Cerebellar cortex (tissue), 1 donor: ENCODE measurements at regions not wholly inside any gene's neighbourhood (a gene's known extent, or its start where the extent isn't known, plus 50 kb on each side); places are given as distances from the start of the nearest gene placed in this dataset.

ENCODE experiments used
- DNase-seq: peaks from one replicate; pipeline ENCODE4 v3.0.0-alpha.2; 2015; ENCODE audit warnings: low spot score

DNA sequence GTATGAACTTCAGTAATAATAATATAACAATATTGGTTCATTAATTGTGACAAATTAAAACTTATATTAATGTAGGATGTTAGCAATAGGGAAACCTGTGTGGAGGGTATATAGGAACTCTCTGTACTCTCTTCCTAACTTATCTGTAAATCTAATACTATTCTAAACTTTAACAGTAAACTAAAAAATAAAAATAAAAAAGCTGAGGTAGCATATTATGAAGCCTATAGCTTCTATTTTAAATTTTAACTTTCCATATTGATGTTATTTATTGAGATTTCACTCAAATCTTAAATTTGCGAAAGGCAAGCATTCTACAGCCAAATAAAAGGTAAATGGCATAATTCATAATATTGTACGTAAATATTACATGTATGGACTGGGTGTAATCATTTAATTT lies 326.4 kb downstream of the MEI4 start:
- DNase-seq: no peak

GRCh38 chr6:77986380-77987034 lies 333.7 kb downstream of the MEI4 start:
- DNase-seq: no peak

- no peak for DNase-seq
Observed at GRCh38 chr6:77987035-77987384, 334.2 kb downstream of the MEI4 start.

- DNase-seq: no peak
Observed at GRCh38 chr6:78010130-78010529, 357.3 kb downstream of the MEI4 start.

DNA sequence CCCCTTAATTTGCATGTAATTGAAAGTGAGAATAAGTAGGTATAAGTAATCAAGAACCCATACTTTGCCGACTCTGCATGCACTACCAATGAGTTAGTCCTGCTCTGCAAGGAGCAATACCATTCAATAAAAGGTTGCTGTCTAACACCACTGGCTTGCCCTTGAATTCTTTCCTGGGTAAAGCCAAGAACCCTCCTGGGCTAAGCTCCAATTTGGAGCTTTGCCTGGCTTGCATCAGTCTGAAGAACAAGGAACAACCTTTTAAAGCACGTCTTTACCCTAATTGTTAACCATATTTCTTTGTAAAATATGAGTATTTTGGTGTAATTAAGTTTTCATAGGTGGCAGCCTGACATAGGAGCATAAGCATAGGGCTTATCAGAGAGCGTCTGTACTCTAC lies 367.7 kb downstream of the MEI4 start:
- no peak for DNase-seq

DNA sequence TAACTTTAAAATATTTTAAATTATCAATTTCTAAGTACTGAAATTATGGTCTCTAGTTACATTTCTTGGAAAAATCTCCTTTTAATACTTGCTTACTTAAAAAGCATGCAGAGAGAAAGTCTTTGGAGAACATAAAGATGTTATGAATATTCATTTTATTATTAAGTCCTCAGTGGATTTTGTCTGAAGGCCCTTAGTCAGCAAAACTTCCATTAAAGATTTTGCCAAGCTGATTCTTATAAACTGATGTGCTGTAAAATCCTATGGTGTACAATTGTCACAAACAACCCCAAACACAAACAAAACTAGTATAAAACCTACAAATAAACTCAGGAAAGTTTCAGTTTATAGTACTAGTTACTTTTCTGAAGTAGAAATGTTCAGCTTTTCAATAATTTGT lies 372.7 kb downstream of the MEI4 start:
- DNase-seq: no peak

DNA sequence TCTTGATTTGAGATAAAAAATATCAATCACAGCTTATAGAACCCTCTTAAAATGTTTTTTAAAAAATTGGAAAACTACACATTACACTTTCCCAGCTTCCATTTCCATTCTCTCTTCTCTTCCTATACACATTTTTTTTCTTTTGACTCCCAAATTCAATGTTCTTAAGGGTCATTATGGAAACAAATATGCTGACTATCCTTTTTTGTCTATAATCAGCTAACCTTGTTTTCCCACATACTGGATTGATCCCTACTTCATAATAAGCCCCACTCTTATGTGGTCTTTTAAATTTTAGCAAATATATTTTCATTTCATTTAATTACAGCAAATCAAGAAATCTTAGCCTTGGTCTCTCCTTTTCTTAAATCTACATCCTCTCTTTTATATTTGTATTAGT lies 378.4 kb downstream of the MEI4 start:
- no peak for DNase-seq

DNA sequence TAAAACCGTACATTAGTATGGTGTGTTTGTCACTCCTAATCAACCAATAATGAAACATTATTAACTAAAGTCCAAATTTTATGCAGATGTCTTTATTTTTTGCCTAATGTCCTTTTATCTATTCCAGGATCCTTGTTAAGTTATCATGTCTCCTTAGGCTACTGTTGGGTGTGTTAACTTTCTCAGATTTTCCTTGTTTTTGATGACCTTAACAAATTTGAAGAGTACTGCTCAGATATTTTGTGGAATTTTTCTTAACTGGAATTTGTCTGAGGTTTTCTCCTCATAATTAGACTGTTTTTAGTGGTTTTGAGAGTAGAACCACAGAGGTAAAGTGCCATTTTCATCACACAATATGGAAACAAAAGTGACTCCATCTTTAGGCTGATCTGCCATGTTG lies 406.3 kb downstream of the MEI4 start:
- DNase-seq: no peak

- DNase-seq: no peak
Observed at GRCh38 chr6:78062993-78063392, 410.2 kb downstream of the MEI4 start.

- DNase-seq: no peak
Observed at GRCh38 chr6:78076371-78076770, 423.5 kb downstream of the MEI4 start.

GRCh38 chr6:78089531-78089930 lies 436.7 kb downstream of the MEI4 start:
- DNase-seq: no peak

- DNase-seq: no peak
Observed at GRCh38 chr6:78093906-78094305, 441.1 kb downstream of the MEI4 start.

- DNase-seq: no peak
Observed at GRCh38 chr6:78101387-78101786, 448.5 kb downstream of the MEI4 start.

- no peak for DNase-seq
Observed at GRCh38 chr6:78110641-78111040, 457.8 kb downstream of the MEI4 start.

DNA sequence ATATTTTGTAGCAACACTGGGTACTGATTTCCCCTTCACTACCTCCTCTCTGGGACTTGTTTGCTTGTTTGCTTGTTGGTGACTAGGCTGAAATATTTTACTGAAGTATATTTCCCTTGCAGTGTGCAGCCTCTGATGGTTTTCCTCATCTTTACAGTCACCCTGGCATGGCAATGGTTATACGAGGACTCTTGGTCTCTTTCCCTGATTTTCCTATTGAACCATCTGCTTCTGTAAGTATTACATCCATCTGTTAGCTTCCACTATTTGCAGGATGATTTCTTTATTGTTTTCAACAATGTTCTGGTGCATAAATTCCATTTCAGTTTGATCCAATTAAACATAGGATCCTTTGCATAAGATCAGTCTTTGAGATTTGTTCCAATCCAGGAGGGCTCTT lies 465.1 kb downstream of the MEI4 start:
- DNase-seq: peak; percentile 10

DNA sequence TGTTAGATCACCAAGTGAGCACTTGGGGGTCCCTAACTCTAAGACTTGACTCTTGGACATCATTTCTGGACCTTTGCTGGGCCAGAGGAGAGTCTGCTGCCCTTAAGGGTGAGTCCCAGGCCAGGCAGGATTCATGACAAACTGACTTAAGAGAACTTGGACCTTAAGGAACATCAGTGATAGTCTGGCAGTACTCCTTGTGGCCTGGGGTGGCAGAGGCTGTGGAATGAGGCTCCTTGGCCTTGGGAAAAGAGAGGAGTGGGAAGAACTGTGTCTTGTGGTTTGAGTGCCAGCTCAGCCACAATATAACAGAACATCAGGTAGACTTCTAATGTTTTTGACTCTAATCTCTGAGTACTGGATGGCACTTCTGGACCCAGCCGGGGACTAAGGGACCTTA lies 478.7 kb downstream of the MEI4 start:
- no peak for DNase-seq

- DNase-seq: no peak
Observed at GRCh38 chr6:78132671-78133410, 480.0 kb downstream of the MEI4 start.

DNA sequence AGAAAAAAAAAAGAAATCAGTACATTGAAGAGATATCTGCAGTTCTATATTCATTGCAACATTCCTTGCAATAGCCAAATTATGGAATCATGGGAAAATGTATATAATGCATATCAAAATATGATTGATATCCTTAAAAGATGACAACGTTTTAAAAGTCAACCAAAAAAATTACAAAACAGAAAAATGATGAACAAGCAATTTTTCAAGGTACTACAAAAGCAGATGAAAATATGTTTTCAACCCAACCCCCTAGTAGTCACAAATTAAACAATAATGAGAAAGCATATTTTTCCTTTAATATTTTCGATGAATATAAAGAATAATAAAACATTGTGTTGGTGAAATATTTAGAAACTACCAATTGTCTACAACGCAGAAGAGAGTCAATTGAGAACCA lies 497.6 kb downstream of the MEI4 start:
- DNase-seq: no peak

DNA sequence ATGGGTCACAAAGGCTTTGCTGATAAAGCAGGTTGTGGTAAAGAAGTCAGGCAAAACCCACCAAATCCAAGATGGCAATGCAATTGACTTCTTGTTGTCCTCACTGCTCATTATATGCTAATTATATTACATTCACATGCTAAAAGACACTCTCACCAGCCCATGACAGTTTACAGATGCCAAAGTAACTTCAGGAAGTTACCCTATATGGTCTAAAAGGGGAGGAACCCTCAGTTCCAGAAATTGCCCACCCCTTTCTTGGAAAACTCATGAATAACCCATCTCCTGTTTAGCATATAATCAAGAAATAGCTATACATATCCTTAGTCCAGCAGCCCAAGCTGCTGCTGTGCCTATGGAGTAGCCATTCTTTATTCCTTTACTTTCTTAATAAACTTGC lies 501.1 kb downstream of the MEI4 start:
- no peak for DNase-seq

DNA sequence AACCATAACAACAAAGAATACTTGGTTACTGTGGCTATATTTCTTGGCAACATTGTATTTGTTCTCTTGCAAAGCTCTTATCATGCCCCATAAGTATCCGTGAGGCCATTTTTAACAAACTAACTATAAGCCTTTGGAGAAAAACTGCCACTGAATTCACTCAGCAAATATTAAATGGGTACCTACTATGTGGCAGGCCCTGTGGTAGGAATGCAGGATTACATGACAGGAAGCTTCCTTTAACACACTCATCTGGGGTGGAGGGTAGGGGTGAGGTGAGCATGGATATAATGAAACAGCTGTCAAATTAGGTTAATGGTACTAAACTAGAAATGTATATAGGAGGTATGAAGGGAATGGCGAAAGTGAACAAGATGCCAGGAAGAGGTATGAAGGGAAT lies 504.8 kb downstream of the MEI4 start:
- DNase-seq: no peak

DNA sequence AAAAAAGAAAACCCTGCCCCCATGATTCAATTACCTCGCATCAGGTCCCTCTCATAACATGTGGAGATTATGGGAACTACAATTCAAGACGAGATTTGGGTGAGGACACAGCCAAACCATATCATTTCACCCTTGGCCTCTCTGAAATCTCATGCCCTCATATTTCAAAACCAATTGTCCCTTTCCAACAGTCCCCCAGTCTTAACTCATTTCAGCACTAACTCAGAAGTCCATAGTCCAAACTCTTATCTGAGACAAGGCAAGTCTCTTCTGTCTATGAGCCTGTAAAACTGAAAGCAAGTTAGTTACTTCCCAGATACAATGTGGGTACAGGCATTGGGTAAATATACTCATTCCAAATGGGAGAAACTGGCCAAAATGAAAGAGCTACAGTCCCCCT lies 536.1 kb downstream of the MEI4 start:
- no peak for DNase-seq

DNA sequence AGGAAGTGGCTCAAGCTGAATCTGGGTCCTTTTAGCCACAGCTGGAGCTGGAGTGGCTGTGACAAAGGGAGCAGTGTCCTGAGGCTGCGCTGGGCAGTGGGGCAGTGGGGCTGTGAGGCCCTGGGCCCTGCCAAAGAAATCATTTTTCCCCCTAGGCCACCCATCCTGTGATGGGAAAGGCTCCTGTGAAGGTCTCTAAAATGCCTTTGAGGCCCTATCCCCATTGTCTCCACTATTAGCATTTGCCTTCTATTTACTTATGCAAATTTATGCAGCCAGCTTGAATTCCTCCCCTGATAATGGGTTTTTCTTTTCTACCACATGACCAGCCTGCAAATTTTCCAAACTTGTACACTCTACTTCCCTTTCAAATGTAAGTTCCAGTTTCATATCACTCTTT lies 539.2 kb downstream of the MEI4 start:
- DNase-seq: no peak

DNA sequence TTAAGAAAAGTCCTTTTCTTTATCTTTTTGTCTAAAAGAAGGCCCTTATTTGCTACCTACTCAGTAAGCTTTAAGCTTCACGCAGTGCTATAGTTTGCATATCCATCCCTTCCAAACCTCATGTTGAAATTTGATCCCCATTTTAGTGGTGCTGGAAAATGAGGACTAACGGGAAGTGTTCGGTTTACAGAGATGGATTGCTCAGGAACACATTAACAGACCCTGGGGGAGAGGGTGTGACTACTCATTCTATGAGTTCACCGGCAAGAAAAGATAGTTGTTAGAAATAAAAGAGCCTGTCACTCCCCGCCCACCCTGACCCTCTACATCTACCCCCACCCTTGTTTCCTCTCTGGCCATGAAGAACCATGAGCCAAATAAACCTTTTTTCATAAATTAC lies 546.2 kb downstream of the MEI4 start:
- DNase-seq: no peak

GRCh38 chr6:78222226-78222625 lies 569.4 kb downstream of the MEI4 start:
- no peak for DNase-seq
